ENCODE measurements at regions not wholly inside any gene's neighbourhood (a gene's known extent, or its start where the extent isn't known, plus 50 kb on each side); places are given as distances from the start of the nearest gene placed in this dataset.

DNA sequence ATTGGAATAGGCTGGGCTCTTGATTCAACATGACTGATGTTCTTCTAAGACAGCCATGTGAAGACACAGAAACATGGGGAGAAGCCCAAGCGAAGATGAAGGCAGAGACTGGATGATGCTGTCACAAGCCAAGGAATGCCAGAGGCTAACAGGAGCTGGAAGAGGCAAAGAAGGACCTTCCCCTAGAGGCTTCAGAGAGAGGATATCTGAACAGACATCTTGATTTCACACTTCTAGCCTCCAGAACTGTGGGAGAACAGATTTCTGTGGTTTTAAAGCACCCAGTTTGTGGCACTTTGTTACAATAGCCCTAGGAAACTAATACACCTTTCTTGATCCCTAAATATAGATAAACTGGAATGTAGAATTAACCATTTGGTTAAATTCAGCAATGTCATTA is 127.0 kb downstream of the EDN1 start:
- in situ Hi-C loops (cut with MboI; ENCODE audit: low pct_unique_long_range_greater_than_20kb, low sequenced_read_pairs), result no loop called here
- no peak for DNase-seq

DNA sequence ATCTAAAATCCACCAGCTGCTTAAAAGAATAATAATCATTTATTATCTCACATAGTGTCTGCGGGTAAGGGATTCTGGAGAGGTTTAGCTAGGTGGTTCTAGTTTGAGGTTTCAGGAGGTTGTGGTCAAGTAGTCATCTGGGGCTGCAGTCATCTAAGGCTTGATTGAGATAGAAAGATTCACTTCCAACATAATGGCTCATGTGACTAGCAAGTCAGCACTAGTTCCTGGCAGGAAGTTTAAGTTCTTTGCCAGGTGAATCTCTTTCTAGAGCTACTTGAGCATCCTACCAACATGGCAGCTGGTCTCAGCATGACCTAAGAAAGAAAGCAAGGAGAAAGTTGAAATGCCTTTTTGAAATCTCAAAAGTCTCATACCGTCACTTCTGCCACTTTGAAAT is 128.8 kb downstream of the EDN1 start:
- DNase-seq, result no peak
- in situ Hi-C loops (cut with MboI; ENCODE audit: low pct_unique_long_range_greater_than_20kb, low sequenced_read_pairs), result no loop called here

DNA sequence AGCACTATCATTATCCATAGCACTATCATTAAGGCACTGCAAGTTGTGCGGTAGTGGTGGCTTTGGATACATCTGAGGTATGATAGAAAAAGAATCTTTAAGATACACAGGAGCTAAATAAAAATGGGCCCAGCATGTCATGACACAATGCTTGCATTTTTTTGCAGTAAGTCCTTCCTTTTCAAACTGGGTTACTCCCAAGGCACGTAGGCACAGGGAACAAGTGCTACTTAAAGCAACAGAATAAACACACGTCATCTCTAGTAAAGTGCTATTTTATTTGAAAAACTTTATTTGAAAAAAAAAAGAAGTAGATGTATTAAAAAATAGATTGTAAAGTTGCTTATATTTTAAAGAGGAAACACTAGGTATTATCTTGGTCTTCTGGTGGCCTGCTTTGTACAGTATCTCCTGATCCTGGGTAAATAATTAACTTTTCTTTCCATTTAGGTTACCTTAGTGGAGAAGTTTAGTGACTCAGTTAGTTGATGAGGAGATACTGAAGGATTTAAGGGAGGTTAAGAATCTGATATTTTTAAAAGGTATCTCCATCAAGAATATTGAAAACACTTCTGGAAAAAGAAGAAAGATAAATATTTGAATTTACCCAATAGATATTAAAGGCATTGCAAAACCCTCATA is 129.6 kb downstream of the EDN1 start:
- in situ Hi-C loops (cut with MboI; ENCODE audit: low pct_unique_long_range_greater_than_20kb, low sequenced_read_pairs), result no loop called here

DNA sequence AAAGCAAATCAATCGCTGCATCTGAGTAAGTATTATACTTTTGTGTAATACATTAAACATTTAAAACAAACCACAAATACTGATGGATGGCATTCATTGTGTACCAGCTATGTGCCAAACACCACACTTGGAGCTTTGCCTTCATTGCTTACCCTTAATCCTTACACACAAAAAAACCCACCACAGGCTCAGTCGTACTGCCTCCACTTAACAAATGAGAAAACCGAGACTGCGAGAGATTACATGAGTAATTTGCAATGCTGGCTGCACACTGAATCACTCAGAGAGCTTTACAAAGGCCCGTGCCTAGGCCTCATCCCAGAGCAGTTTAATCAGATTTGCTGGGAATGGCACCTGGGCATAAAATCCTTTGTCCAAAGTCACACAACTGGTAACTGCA is 130.5 kb downstream of the EDN1 start:
- no peak for DNase-seq
- in situ Hi-C loops (cut with MboI; ENCODE audit: low pct_unique_long_range_greater_than_20kb, low sequenced_read_pairs), result no loop called here

More for the DNA sequence above, 129.6 kb downstream of the EDN1 start:
- no peak for DNase-seq

DNA sequence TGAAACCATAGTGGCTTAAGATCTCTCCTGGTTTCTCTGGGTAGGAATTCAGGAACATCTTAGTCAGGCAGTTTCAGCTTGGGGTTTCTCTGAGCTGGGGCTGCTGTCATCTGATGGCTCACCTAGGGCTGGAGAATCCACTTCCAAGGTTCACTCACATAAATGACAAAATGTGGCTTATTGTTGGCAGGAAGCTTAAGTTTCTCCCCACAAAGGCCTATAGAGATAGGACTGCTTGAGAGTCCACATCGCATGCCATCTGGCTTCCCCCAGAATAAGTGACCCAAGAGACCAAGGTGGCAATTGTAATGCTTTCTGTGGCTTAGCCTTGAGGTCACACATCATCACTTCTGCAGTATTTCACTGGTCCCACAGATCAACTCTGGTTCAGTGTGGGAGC is 131.4 kb downstream of the EDN1 start:
- no peak for DNase-seq
- in situ Hi-C loops (cut with MboI; ENCODE audit: low pct_unique_long_range_greater_than_20kb, low sequenced_read_pairs), result no loop called here

DNA sequence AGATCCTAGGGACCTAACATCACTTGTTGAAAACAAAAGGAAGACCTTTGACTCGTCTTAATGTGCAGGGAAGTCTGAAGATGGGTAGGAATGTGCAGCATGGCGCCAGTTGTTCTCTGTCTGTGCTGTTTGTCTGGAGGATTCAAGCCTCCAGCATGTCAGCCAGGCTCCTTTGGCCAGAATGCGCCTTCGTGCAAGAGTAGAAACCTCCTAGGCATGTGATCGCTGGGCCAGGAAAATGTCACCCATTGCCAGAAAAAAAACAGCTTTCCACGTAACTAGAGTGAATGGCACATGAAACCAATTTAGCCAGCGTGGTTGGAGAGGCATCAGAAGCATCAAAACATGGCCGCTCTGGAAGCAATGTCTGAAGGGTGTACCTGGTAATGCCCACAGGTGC is 132.7 kb downstream of the EDN1 start:
- no peak for DNase-seq
- in situ Hi-C loops (cut with MboI; ENCODE audit: low pct_unique_long_range_greater_than_20kb, low sequenced_read_pairs), result no loop called here

DNA sequence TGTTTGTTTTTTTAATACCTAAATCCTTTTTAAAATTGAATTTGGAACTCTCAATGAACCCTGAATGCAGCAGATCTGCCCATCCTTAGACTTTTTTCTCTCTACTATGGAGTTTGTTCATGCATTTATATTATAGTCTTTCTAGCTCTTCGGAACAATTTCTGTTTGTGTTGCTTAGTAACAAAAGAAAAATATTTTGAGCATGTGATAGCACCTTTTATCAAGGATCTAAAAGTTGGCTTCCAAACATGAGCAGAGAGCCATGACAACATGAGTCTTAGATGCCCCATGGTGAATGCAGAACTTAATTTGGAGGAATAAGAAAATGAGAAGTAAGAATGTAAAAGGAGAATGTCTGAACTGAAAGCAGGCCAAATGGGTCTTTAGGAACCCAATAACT is 133.7 kb downstream of the EDN1 start:
- in situ Hi-C loops (cut with MboI; ENCODE audit: low pct_unique_long_range_greater_than_20kb, low sequenced_read_pairs), result no loop called here
- DNase-seq, result peak; percentile 2

DNA sequence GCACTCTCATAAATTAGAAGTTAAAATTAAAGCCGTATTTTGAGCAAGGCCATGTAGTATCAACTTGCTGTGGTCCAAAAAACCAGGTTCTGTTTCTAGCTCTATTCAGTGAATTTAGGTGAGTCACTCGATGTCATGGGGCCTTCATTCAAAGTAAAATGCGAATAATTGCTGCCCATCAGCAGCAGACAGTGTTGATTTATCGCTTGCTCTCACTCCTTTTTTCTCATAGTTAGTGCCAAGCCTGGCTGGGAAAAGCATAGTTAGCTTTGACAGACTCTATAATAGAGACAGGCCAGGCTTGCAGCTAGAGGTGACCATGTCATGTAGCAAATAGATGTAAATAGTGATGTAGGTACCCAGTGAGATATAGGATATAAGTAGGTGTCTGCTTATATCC is 136.0 kb downstream of the EDN1 start:
- no peak for DNase-seq
- in situ Hi-C loops (cut with MboI; ENCODE audit: low pct_unique_long_range_greater_than_20kb, low sequenced_read_pairs), result no loop called here

DNA sequence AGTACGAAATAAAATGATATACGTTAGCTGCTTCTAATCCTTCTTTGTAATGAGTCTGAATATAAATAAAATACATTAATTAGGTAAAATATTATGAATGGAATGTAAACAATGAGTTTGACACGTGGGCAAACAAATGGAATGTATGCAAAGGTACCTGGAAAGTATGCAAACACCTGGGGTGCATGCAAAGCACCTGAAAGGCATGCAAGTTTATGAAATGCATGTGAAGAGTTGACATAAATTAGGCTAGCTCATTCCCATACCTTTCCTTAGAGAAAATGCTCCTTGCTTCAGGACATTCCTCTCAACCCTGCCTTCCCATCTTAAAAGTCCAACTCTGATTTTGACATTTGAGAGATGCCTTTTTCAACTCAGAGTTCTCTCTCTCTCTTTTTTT is 140.9 kb downstream of the EDN1 start:
- DNase-seq, result no peak
- in situ Hi-C loops (cut with MboI; ENCODE audit: low pct_unique_long_range_greater_than_20kb, low sequenced_read_pairs), result no loop called here

DNA sequence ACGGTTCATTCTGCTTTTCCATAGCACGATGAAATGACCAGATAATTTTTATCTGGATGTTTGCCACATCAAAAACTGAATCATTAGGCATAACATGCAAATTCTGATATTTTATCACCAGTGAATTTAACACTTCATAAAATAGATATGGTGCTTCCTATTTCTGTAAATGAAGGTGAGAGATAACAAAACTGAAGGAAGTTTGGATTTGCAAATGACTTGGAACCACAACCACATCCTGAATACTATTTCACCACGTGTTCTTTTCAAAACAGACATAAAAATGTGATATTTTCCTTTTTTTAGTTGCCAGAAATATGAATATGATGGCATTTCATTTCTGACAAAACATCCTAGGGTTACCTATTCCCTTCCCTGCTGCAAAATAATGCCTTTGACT is 146.1 kb downstream of the EDN1 start:
- peak; percentile 8 for DNase-seq
- in situ Hi-C loops (cut with MboI; ENCODE audit: low pct_unique_long_range_greater_than_20kb, low sequenced_read_pairs), result no loop called here

DNA sequence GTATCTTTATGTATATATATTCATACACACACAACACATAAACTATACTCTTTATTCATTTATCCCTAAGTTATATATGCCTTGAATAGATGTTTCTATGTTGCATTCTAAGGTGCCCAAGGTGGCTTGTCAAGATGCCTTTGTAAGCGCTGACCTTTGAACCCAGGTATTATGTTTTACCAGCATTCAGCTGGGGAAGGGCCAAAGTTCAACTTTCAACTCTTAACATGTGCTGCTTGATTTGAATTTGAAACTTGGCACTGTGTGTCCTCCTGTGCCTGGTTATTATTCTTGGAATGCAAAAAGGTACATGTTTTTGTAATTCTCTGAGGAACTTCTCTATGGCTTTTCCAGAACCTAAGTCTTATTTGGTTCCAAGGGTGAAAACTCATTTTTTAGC is 146.5 kb downstream of the EDN1 start:
- in situ Hi-C loops (cut with MboI; ENCODE audit: low pct_unique_long_range_greater_than_20kb, low sequenced_read_pairs), result no loop called here
- no peak for DNase-seq

DNA sequence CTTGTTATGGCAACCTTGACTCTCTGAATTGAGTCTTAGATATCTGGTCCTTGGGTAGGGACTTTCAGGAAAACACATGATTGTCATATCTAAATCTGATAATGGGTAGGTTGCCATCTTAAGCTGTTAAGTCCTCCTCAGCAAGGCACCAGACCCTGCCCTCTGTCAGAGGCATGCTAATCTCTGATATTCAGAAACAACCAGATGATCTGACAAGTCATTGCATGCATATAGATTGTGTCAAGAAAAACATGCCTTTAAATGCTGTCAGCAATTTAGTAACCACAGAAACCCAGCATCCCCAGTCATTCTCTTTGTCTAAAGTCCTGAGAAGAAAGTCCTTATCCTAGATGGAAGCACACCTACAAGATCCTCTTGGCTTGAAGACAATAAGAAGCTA is 149.1 kb downstream of the EDN1 start:
- DNase-seq, result no peak
- in situ Hi-C loops (cut with MboI; ENCODE audit: low pct_unique_long_range_greater_than_20kb, low sequenced_read_pairs), result no loop called here

DNA sequence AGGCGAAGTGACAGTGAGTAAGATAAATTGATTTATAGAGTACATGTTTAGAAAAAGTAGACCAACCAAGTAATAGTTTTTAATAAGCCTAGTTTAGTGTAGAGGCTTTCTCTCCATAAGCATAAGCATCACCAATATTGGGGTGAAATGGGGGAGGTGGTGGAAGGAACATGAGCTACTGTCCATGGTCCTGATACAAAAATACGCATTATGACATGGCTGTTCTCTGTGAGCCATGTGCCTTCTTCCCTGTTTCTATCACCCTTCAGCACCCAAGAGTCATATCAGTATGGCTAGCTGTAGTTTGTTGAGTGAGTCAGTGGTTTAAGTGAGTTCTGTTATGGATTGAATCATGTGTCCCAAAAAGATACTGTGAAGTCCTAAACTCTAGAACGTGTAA is 150.8 kb downstream of the EDN1 start:
- peak; percentile 6 for DNase-seq
- in situ Hi-C loops (cut with MboI; ENCODE audit: low pct_unique_long_range_greater_than_20kb, low sequenced_read_pairs), result no loop called here

DNA sequence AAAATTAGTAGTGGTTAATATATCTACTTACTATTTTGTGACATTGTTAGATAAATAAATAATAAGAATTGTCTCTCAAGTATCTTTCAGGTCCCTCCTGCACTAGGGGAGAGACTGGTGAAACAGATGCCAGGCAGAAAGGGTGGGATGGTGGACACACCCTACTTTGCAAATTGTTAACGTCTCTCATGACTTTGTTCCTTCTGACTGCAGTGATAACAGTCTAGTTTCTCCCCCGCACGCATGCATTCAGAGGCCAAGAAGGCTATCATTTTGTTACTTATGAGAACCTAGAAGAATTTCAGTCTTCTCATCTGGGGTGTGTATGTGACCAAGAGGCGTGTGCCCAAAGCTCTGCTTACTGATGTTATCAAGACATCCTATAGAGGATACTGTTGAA is 152.3 kb downstream of the EDN1 start:
- in situ Hi-C loops (cut with MboI; ENCODE audit: low pct_unique_long_range_greater_than_20kb, low sequenced_read_pairs), result no loop called here
- DNase-seq, result no peak

DNA sequence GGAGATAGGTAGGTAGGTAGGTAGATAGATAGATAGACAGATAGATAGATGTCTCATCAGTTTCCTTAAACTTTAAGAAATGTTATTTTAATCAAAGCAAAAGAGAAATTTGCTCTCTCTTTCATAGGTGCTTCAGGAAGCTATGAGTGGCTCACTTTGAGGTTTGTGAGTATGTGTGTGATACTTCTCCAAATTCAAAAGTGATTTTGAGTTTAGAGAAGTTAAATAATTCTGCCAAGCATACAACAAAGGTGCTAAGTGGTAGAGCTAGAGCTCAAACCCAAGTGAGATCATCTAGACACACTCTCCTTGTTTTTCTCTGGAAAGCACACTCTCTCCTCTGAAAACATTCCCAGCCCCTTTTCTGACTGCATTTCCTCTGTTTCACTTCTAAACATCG is 156.2 kb downstream of the EDN1 start:
- DNase-seq, result no peak
- in situ Hi-C loops (cut with MboI; ENCODE audit: low pct_unique_long_range_greater_than_20kb, low sequenced_read_pairs), result no loop called here

DNA sequence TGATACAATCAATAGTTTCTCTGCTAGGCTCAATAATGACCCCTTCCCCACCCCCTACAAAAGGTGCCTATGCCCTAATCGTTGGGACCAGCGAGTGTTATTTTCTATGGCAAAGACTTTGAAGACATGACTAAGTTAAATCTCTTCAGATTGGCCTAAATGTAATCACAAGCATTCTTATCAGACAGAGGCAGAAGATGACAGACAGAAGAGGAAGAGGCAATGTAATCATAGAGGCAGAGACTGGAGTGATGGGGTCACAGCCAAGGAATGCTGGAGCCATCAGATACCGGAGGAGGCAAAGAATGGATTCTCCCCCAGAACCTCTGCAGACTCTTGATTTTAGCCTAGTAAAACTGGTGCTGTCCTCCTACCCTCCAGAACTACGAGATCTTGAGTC is 159.3 kb downstream of the EDN1 start:
- DNase-seq, result no peak
- in situ Hi-C loops (cut with MboI; ENCODE audit: low pct_unique_long_range_greater_than_20kb, low sequenced_read_pairs), result no loop called here

DNA sequence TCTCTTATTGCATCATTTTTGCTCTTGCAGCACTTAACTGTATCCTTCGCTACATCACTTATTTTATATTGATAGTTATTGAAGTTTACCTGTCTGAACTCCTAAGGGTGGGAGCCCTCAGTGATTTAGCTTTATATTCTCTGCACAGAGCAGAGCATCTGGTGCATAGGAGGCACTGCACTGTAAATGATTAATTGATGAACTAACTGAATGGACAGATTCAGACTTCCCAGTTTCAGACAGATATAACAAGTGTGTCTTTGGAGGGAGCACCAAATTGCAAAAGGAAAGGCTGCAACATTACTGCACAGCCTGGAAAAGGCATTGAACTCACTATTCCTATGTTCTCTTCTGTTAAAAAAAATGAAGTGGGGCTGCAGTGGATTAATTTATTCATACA is 160.3 kb downstream of the EDN1 start:
- no peak for DNase-seq
- in situ Hi-C loops (cut with MboI; ENCODE audit: low pct_unique_long_range_greater_than_20kb, low sequenced_read_pairs), result no loop called here

DNA sequence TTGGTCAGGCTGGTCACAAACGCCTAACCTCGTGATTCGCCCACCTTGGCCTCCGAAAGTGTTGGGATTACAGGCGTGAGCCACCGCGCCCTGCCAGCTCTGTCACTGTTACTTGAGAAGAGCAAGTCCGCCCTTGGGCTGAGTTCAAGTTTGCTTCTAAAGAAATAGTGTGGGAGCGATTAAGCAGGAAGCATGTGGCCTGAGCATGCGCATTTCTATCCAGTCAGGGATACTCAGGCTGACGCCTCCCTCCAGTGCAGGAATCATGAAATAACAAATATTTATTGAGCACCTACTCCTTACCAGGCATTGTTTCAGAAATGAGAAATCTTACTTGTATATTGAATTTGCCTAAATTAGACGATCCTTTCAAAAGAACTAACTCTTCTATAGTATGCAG is 166.2 kb downstream of the EDN1 start:
- no peak for DNase-seq
- in situ Hi-C loops (cut with MboI; ENCODE audit: low pct_unique_long_range_greater_than_20kb, low sequenced_read_pairs), result no loop called here

DNA sequence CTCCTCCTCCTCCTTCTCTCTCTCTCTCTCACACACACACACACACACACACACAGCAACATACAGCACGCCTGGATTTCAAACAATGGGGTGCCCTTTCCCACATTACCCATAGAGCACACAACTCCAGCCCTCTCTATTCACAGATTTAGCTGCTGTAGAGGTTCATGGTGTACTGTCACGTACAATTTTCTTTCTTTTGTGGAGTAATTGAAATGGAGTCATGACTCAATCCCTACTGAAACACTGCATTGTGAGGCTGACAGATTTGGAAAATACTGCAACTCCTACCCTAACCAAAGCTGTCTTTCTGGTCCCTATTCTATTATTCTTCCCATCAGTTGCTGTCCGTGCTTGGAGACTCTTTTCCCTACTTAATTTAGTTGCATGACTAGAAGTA is 166.9 kb downstream of the EDN1 start:
- DNase-seq, result no peak
- in situ Hi-C loops (cut with MboI; ENCODE audit: low pct_unique_long_range_greater_than_20kb, low sequenced_read_pairs), result no loop called here

DNA sequence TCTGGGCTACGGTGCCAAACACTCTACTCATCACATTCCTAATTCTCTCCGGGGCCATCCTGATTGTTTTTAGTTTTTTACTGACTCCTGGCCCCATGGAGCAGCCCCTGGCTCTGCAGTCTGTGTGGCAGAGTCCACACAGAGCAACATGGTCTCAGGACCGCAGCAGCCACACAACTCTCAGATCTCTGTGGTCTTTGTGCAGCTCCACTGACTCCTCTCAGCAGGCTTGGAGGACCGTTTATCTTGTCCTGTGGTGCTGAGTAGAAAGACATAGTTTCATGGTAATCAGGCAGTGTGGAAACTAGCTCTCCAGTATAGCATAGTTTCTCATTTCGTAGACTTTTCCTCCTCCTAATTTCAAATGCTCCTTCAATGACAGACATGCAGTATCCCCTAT is 168.4 kb downstream of the EDN1 start:
- in situ Hi-C loops (cut with MboI; ENCODE audit: low pct_unique_long_range_greater_than_20kb, low sequenced_read_pairs), result no loop called here
- no peak for DNase-seq

DNA sequence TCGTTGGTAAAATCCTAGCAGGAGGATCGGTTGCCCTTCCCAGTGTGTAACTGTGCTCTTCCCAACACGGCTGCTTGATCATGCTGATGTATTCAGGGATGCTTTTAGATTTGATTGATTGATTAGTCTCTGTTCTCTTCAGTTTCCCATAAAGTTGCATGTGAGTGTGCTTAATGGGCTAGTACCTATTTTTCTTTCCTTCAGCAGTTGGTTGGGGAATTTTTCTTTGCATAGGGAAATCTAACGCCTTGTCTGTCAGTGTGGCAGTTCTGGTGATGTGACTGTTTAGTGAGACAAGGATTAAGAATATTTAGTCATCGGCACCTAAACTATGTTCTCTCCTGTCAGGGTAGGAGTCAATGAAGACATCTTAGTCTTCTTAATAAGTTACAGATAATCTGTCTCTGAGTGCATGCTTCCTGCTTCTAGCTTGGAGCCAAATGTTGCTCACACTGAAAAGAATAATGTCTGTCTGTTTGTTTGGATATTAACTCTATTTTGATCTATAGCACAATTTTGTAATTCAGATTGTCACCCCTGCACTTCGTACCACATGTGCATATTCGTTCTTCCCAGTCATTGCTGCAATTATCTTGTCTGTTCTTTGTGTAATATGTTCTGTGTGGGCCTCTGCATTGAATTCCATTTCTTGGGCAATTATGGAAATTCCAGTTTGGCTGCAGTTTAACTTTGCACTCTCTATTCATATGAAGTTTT is 169.9 kb downstream of the EDN1 start:
- in situ Hi-C loops (cut with MboI; ENCODE audit: low pct_unique_long_range_greater_than_20kb, low sequenced_read_pairs), result no loop called here
- DNase-seq, result no peak

All from KBM-7 (cell line).